GM19455 (cell line): ENCODE measurements at regions not wholly inside any gene's neighbourhood (a gene's known extent, or its start where the extent isn't known, plus 50 kb on each side); places are given as distances from the start of the nearest gene placed in this dataset.

ENCODE experiments used
- ATAC-seq: cut with Tn5 transposase; IDR thresholded peaks from one replicate; pipeline ENCODE4 v1.9.1; 2021; ENCODE audit not compliant: unreplicated experiment

DNA sequence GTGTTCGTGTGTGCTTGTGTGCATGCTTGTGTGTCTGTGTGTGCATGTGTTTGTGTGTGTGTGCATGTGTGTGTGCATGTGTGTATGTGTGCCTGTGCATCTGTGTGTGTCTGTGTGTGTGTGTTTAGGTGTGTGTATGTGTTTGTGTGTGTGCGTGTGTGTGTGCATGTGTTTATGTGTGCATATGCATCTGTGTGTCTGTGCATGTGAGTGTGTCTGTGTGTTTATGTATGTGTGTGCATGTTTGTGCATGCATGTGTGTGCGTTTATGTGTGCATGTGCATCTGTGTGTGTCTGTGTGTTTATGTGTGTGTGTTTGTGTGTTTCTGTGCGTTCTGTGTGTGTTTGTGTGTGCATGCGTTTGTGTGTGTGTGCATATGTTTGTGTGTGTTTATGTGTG, 106.6 kb upstream of the TNRC6C start:
- ATAC-seq, result no peak

DNA sequence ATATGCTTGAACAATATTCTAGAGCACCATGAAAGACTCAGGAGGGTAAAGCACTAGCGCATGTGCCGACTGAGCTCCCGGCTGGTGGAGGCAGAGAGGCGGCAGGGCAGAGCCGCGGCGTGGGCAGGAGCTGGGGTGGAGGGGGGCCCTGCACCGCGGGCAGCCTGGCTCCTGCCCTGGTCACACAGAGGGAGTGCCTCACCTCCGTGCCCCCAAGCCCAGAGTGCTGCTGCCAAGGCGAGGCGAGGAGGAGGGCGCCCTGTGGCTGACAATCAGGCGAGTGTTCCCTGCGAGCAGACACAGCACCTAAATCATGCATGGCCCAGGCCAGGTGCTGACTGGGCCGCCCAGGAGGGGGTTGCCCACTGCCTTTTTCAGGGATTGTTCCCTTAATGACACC, 105.8 kb upstream of the TNRC6C start:
- ATAC-seq, result no peak

DNA sequence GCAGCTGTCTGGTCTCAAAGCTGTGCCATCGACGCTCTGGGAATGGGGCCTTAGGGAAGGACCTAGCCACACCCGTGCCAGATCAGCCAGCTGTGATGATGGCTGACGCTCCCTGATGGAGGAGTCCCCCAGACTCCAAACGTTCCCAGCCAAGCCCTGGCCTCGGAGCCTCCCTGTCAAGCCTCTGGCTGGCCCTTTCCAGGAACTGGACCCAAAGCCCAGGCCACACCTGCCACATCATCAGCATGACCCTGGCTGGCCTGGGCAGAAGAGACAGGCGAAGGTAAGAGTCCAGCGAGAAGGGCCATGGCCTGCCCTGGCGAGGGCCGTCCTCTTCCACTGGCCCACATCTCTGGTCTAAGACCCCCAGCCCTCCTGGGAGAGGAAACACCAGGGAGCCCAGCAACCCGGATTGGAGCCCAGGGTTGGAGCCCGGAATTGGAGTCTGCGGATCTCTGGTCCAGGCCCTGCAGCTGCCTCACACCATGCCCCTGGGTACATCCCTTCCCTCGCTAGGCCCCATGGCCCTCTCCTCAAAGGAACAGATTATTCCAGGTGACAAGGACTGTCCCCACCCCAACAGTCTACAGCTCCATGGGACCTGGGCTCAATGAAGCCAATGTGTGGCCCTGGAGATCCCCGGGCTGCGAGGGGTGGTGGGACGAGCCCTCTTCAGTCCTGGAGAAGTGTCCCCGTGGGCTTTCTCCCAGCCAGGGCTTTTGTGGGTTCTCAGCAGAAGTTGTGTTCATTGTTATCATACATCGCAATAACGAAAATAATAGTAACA, 105.1 kb upstream of the TNRC6C start:
- no peak for ATAC-seq

DNA sequence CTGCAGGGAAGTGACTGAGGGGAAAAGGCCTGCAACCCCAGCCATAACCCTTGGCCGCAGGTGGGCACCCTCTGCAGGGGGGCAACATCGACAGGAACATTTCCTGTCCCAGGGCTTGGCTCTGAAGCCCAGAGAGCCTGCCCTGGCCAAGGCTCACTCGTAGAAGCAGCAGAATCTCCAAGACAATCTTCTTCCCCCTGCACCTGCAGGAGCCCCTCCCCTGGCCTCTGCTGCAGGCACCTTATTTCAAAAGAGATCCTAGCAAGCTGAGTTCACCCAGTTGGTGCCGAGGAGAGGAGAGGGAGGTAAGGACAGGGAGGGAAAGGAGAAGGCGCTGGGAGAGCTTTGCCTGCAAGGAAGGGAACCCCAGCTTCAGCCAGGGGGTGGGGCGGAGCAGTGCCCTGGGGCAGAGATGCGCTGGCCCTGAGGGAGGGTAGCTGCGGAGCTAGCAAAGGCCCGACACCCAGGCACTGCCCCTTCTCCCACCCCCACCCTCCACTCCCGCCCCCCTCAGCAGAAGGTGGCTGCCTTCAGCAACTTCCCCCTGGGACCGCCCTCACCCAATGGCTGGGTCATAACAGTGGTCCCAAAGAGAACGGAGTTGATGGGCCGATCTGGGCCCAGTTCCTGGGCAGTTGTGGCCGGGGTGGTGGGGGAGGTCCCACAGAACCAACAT, 104.3 kb upstream of the TNRC6C start:
- no peak for ATAC-seq

DNA sequence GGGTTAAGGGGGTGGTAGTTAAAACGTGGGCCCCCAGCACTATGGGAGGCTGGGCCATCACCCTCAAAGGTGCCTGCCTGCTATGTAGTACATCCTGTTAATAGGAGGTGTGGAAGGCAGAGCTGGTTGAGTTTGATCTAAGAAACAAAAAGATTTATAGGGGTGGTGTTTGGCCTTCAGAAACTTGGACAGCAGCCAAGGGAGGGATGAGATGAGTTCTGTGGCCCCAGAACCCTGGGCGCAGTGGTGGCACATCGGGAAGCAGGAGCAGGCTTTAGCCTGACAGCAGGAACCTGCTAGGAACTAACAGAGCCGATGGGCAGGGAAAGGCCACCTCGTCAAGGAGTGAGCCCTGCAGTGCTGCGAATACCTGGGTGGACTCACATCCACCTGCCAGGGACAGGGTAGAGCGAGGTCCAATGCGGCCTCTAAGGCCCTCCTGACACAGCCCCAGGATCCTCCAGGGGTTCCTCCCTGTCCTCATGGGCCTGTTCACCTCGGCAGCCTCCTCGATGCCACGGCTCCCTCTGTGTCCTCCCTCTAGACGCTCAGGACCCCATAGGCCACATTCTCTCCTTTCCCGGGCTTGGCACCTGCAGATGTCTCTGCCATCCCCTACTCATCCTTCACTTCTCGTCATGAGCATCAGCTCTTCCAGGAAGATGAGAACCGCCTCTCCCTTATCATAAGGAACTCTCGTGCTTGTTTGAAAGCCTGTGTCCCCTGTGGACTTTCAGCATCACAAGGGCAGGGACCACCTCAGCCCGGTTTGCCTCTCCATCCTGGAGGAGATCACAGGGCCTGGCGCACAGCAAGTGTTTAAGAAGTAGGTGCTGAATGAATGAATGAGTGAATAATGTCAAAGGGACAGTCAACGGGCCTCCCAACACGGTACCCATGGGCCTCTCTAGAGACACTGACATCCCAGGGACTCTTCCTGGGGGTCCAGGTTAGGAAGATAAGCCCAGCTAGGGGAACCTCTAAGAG, 103.5 kb upstream of the TNRC6C start:
- no peak for ATAC-seq

DNA sequence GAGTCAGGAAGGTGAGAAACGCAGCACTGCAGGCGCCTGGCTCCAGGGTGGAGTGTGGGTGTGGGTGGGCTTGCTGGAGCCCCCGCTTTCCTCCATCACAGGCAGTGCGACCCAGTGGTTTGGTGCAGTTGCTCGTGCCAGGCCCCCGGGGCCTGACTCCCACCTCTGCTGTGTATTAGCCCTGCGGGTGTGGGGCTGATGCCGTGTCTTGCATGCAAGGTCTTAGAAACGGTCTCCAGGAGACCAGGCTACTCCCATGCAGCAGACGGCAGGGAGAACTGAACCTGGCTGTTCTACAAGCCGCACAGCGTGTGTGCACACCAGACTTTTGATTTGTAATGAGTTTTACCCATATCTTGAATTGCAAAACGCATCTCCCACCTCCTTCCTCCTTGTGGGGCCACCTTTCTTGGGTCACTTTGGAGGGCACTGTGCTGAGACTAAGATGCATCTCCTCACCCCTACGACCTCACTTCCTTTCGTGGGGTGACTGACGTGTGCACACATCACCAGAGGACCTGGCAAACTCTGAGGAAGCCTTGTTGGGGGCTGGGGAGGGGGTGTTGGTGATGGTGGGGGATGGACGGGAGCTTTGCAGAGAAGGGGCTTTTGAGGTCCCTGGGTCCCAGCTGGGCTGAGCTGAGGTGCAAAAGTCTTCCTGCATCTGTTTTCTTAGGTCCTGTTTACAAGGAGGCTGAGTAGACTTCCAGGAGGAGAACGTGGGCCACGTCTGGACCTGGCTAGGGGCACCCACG, 101.8 kb upstream of the TNRC6C start:
- no peak for ATAC-seq

DNA sequence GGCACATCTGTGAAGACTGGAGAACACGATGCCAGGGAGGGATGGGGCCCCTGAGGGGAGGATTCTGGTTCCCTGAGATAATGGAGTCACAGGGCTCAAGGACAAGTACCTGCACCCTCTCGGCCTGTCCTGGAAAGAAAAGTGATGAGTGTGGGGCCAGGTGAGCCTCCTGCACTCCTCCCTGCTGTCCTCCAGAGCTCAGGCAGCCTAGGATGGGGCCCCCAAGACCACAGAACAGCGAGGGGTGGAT, 101.3 kb upstream of the TNRC6C start:
- no peak for ATAC-seq

DNA sequence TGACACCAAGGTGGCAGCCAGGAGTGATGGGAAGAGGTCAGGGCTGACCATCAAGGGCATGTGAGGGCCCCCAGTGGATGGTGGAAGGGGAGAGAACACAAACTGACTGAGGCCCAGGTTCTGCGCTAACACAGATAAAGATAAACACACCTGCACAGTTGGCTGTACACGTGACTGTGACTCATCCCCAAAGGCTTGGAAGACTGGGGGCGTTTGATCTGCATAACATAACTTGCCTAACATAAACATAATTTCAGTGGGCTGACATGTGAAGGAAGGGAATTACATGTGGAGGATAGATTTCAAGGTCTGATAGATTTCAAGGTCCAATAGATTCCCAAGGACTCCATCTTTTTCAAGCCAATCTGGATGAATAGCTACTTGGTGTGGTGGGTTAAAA, 100.9 kb upstream of the TNRC6C start:
- ATAC-seq, result no peak

DNA sequence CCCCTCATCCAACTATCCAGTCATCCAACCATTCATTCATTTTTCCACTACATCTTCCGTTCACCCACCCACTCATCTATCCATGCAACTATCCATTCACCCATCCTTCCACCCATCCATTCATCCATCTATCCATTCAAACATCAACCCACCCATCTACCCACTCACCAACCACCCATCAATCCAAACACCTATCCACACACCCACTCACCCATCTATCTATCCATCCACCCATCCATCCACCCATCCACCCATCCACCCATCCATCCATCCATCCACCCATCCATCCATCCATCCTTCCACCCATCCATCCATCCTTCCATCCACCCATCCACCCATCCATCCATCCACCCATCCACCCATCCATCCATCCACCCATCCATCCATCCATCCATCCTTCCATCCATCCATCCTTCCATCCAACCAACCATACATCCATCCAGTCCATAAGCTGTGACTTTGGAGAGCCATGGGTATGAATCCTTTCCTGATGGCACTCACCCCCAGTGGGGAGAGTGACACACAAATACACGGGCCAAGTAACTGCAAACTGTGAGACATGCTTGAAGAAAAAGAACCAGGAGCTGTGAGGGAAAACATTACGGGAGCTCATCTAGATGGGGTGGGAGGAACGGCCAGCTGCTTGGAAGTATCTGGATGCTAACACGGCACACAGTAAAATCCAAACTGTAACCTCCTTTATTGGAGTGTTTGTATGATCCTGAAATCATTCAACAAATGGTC, 100.0 kb upstream of the TNRC6C start:
- ATAC-seq, result no peak

DNA sequence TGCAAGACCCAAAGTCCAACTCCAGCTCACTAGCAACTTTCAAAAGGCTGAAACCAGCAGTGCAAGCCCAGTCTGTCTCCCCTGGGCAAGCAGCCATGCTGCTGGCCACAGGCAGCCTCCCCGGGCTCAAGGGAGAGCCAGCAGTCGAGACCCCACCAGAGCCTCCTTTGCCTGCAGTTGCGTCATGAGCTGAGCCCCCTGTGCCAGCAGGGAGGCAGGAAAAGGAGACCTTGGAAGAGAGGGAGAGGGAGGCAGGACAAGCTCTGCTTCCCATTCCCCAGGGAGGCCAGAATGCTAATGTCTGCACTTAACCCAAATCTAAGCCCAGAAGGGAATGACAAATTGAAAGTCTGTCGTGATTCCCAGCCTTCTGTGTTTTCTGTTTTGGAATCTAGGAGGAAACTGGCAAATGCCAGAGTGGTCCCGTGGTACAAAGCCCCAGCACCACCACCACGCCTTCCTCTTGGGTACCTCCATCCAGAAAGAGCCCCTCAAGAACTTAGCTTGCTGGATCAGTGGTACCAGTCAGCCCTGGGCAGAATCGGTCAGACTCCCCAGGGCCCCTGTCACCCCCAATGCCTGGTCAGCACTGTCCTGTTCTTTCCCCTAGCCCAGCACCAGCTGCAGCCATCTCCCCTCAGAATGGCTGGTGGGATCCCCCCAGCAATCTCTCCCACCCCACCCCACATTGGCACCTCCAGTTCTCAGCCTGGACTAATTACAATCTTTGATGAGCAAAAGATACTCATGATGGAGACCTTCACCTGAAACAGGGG, 99.3 kb upstream of the TNRC6C start:
- ATAC-seq, result no peak

DNA sequence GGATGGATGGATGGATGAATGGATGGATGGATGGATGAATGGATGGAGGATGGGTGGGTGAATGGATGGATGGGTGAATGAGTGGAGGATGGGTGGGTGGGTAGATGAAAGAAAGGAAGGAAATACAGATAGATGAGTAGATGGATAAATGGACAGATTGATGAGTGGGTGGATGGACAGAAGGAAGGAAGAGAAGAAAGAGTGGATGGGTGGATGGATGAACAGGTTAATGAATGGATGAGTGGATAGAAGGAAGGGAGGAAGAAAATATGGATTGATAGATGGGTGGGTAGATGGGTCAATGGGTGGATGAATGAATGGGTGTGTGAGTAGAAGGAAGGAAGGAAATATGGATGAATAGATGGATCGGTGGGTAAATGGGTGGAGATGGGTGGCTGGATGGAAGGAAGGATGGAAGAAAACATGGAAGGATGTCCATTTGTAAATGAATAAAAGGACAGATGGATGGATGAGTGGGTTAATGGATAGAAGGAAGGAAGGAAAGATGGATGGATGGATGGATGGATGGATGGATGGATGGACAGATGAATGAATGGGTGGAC, 97.3 kb upstream of the TNRC6C start:
- ATAC-seq, result no peak

DNA sequence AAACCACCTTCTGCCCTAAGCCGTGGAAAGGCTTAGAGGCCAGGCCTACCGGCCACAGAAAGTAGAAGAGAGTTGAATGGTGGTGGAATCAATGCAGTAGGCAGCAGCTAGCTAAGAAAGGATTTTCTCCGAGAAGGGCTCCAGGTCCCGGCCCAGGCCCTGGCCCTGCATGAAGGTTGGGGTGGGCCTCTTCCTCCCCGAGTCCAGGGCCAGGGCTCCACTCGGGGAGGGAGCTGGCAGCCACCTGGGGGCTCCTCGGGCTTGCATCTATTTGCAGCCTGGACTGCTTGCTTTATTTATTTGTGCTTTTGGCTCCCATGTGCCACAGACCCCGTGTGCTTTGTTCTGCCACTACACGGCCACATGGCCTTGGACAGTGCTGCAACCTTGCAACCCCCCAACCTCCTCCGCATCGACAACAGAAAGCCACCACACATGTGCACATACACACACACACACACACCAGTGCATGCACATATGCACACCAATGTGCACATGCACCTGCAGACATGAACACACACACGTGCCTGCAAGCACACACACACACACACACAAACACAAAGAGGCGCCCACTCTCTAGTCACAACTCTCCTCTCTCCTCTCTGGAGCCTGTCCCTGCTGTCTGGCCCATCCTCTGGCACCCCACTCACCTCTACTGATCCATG, 96.4 kb upstream of the TNRC6C start:
- no peak for ATAC-seq

DNA sequence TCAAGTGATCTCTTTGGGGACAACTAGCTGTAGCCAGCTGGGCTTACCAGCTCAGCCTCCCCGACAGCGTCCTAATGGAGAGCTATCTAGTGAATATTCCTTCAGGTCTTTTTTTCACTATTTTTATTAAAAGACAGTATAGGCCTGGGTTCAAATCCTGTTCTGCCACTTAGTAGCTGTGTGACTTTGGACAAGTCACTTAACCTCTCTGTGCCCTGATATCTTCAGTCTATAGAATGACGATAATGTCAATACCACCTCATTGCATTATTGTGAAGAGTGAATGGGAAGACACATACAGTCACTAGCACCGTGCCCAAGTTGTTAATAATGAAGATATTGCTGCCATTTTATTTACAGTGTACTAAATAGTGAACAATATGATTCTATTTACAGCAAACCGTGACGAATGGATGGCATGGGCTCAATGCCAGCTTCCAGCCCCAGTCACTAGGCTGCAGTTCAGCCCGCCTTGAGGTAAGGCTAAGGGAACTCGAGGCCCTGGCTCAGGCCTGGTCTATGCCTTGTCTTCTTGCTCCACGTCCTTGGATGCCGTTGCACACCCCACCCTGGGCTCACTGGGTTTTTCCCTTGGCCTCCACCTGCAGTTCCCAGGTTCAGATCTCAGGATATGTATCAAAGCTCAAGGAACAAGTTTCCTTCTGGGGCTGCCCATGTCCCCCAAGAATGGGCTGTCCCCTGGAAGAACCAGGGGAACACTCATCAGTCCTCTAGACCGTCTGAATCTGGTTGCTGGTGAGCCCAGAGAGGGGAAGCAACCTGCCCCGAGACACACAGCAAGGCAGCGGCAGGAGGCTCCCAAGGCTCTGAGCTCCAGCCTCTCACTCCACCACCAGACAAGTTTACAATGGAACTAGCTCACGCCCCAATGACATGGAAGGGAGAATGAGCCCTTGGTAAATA, 95.4 kb upstream of the TNRC6C start:
- ATAC-seq, result no peak

DNA sequence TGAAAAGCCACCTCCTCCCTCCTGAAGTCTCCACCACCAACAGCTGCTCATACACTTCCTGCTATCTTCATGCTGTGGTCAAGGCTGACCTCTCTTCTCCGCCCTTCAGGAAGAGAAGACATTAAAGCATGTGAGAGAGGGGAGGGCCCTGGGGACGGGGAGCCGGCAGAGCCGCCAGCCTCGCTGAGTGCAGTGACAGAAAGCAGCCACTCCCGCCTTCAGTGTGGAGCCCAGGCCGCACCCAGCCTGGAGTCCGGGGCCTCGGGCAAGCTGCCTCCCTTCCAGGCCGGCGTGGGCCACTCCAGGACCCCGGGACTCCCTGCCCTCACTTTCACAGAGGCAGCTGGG, 94.7 kb upstream of the TNRC6C start:
- ATAC-seq, result no peak

DNA sequence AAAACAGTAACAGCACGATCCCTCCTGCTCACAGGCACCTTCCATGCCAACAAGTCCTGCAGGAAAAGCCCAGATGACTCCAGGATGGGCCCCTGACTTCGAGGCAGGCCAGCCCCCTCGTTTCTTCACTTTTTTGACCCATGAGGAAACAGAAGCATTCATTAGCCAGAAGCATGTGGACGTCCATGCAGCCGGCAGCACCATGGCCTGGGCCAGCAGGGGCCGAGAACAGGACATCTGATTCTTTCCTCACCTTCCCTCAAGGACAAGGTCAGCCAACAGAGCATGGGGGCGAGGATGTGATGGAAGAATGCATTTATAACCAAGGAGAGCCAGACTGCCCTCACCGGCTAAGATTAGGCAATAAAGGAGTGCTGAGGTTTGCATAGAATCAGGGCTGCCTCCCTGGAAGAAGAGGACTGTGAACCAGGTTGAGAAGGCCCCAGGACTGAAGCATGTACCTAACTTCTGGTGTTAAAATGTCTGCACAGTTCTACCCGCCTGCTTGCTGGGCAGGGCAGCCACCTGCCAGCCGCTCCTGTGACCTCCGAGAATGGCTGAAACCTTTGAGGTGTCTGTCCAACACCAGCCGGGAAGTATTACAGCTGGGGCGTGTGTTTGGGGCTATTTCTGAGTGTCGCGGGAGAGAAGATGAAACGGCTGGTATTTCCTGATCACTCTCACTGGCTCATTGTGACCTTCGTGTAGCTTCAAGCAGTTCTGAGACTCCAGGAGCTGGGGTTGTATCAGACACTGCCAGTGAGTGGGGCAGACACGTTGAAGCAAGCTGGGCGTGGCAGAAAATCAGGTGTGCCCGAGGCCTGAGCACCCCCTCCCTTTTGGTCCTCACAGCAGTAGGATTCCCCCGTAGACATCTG, 94.0 kb upstream of the TNRC6C start:
- ATAC-seq, result no peak

DNA sequence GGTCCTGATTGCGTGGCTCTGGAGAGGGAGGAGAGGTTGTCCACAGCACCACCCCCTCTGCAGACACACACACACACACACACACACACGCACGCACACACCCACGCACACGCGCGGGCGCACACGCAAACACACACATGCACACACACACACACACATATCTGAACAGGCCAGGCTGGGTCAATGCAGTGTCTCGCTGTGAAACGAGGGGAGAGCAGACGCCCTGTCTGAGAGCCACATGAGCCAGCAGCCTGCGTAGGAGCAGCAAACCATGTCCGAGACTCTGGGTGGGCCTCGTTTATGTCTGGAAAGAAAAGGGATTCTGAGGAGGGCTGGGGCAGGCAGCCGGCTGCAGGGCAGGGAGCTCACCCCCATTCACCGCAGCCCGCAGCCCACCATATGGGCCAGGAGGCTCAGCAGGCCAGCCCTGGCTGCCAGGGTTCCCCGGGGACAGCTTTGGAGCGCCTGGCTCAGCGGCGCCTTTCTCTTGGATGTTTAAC, 93.3 kb upstream of the TNRC6C start:
- ATAC-seq, result no peak

DNA sequence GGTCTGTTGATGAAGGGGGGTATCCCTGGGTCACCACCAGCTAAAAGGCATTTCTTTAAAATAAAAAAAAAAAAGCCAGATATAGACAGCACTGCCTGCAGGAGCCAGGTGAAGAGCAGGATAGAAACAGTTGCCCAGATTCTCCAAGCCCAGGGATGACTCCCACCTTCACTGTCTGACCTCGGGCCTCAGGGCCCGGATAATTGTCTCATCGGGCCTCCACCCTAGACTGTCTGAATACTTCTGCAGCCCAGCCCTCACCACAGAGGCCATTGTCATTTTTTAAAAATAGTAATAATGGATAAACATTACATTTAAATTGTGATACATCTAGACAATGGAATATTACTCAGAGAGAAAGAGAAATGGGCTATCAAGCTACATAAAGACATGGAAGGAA, 92.8 kb upstream of the TNRC6C start:
- no peak for ATAC-seq
